OCI-LY1 (cell line): ENCODE measurements at regions not wholly inside any gene's neighbourhood (a gene's known extent, or its start where the extent isn't known, plus 50 kb on each side); places are given as distances from the start of the nearest gene placed in this dataset.

Source experiments
- H2AFZ ChIP-seq: fragments of 200-600 bp; sonication (generic), shearing (Covaris generic); 2 replicates; pipeline ENCODE4 v1.6.0; 2014; ENCODE audit warnings: antibody characterized with exemption, mild to moderate bottlenecking, low read length
- H3F3A ChIP-seq: fragments of 200-600 bp; sonication (generic), shearing (Covaris generic); 2 replicates; pipeline ENCODE4 v1.6.0; 2014; ENCODE audit warnings: mild to moderate bottlenecking, antibody characterized with exemption, low read length, moderate library complexity; ENCODE audit not compliant: insufficient read depth
- H3K27ac ChIP-seq: fragments of 200-600 bp; sonication (generic); 2 replicates; pipeline ENCODE4 v1.5.1; 2014; ENCODE audit warnings: low read length, mixed run types, mild to moderate bottlenecking, low read depth; ENCODE audit not compliant: poor library complexity, severe bottlenecking
- H3K27me3 ChIP-seq: fragments of 200-600 bp; sonication (generic); 2 replicates; pipeline ENCODE4 v1.6.0; 2014; ENCODE audit warnings: antibody characterized with exemption, mild to moderate bottlenecking, low read length, moderate library complexity; ENCODE audit not compliant: insufficient read depth
- H3K36me3 ChIP-seq: fragments of 200-600 bp; sonication (generic); 2 replicates; pipeline ENCODE4 v1.6.1; 2014; ENCODE audit warnings: mild to moderate bottlenecking, antibody characterized with exemption, low read length, moderate library complexity, mixed read lengths; ENCODE audit not compliant: insufficient read depth
- H3K4me1 ChIP-seq: fragments of 200-600 bp; sonication (generic); 2 replicates; pipeline ENCODE4 v1.5.1; 2014; ENCODE audit warnings: mild to moderate bottlenecking, low read length, moderate library complexity; ENCODE audit not compliant: insufficient read depth, severe bottlenecking
- H3K4me2 ChIP-seq: fragments of 200-600 bp; sonication (generic), shearing (Covaris generic); 2 replicates; pipeline ENCODE4 v1.6.1; 2014; ENCODE audit warnings: low read length
- H3K4me3 ChIP-seq: fragments of 200-600 bp; sonication (generic); 2 replicates; pipeline ENCODE4 v1.5.1; 2014; ENCODE audit warnings: low read length, low read depth, mild to moderate bottlenecking, mixed read lengths; ENCODE audit not compliant: poor library complexity, severe bottlenecking
- H3K79me2 ChIP-seq: fragments of 200-600 bp; shearing (Covaris generic); 2 replicates; pipeline ENCODE4 v1.6.1; 2016; ENCODE audit warnings: mixed run types, low read length, mixed read lengths; ENCODE audit not compliant: insufficient read depth
- H3K9ac ChIP-seq: fragments of 200-600 bp; sonication (generic), shearing (Covaris generic); 2 replicates; pipeline ENCODE4 v1.6.1; 2014; ENCODE audit warnings: mild to moderate bottlenecking, low read length, mixed read lengths
- H3K9me2 ChIP-seq: fragments of 200-600 bp; sonication (generic), shearing (Covaris generic); 2 replicates; pipeline ENCODE4 v1.6.1; 2014; ENCODE audit warnings: low read depth, mild to moderate bottlenecking, low read length, mixed read lengths
- H3K9me3 ChIP-seq: fragments of 200-600 bp; shearing (Covaris generic); 2 replicates; pipeline ENCODE4 v1.6.1; 2014; ENCODE audit warnings: low read length, mixed read lengths
- H4K20me1 ChIP-seq: fragments of 200-600 bp; sonication (generic), shearing (Covaris generic); 2 replicates; pipeline ENCODE4 v1.6.0; 2016; ENCODE audit warnings: mild to moderate bottlenecking, low read length; ENCODE audit not compliant: insufficient read depth
- EZH2 ChIP-seq: fragments of 200-600 bp; sonication (generic), shearing (Covaris generic); IDR thresholded peaks from 2 replicates; pipeline ENCODE4 v1.8.0; 2017; ENCODE audit warnings: borderline replicate concordance, mixed run types, mild to moderate bottlenecking, antibody characterized with exemption, low read length, moderate library complexity, mixed read lengths
- TF ChIP-seq, protein P1 (sequence below): fragments of 200-600 bp; sonication (generic), shearing (Covaris generic); IDR thresholded peaks from 2 replicates; pipeline ENCODE4 v1.5.1; 2017; ENCODE audit warnings: mild to moderate bottlenecking, antibody characterized with exemption, low read length, moderate library complexity, mixed read lengths

DNA sequence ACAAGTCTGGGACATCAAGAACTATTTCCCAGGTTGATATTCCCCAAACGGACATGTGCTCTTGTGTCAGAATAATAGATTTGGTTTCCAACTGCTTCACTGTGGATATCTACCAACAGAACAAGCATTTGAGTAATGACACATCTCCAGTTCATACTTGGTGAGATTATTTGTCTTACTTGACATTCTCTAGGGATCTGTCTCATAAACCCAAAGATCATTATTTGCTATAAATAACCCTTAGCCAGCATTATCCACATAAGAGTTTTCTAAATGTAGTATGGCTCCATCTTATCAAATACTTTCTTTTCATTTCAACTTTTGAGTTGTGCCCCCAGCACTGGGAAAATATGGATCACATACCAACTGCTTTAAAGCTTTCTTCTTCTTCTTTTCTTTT, 1063.9 kb upstream of the CDH18 start:
- no peaks in the 10 kb centered on the region for H3K9me3 ChIP-seq
- H3K36me3 ChIP-seq, result no peaks in the 10 kb centered on the region
- no peaks in the 10 kb centered on the region for H3K79me2 ChIP-seq
- no peak overlapping the region for H3K27ac ChIP-seq
- H3K27me3 ChIP-seq, result no peaks in the 10 kb centered on the region
- no peak overlapping the region for H3K4me2 ChIP-seq
- H3K4me1 ChIP-seq, result peaks cover 6% of the 10 kb centered on the region
- H3K9me2 ChIP-seq, result no peaks in the 10 kb centered on the region
- TF ChIP-seq EZH2, result no peak
- TF ChIP-seq, protein P1, sequence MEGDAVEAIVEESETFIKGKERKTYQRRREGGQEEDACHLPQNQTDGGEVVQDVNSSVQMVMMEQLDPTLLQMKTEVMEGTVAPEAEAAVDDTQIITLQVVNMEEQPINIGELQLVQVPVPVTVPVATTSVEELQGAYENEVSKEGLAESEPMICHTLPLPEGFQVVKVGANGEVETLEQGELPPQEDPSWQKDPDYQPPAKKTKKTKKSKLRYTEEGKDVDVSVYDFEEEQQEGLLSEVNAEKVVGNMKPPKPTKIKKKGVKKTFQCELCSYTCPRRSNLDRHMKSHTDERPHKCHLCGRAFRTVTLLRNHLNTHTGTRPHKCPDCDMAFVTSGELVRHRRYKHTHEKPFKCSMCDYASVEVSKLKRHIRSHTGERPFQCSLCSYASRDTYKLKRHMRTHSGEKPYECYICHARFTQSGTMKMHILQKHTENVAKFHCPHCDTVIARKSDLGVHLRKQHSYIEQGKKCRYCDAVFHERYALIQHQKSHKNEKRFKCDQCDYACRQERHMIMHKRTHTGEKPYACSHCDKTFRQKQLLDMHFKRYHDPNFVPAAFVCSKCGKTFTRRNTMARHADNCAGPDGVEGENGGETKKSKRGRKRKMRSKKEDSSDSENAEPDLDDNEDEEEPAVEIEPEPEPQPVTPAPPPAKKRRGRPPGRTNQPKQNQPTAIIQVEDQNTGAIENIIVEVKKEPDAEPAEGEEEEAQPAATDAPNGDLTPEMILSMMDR, result no peak
- H3K9ac ChIP-seq, result no peak overlapping the region
- no peak overlapping the region for H3K4me3 ChIP-seq
- H3F3A ChIP-seq, result no peaks in the 10 kb centered on the region
- H2AFZ ChIP-seq, result no peak overlapping the region
- no peaks in the 10 kb centered on the region for H4K20me1 ChIP-seq

DNA sequence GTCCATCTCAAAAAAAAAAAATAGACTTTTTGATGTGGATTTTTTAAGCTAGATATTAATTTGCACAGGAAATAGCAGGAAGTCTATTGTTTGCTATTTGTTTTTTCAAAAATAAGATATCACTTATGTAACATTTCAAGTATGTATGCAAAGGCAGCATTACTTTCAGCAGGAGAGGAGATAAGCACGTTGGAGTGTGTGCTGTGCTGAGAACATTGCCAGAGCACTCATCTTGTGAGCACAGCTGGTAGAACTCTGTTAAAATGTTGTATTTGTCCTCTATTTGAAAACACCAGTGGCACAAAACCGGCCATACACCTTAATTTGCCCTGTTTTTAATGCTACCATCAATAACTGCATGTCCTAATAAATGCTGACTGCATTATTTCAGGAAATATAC, 1061.9 kb upstream of the CDH18 start:
- no peaks in the 10 kb centered on the region for H3K36me3 ChIP-seq
- H3K27ac ChIP-seq, result no peak overlapping the region
- H3K4me1 ChIP-seq, result peaks cover 6% of the 10 kb centered on the region
- H3K4me2 ChIP-seq, result no peak overlapping the region
- no peaks in the 10 kb centered on the region for H3K27me3 ChIP-seq
- no peaks in the 10 kb centered on the region for H3K9me3 ChIP-seq
- no peaks in the 10 kb centered on the region for H4K20me1 ChIP-seq
- H2AFZ ChIP-seq, result no peak overlapping the region
- H3F3A ChIP-seq, result no peaks in the 10 kb centered on the region
- H3K4me3 ChIP-seq, result no peak overlapping the region
- no peak overlapping the region for H3K9ac ChIP-seq
- H3K79me2 ChIP-seq, result no peaks in the 10 kb centered on the region
- H3K9me2 ChIP-seq, result no peaks in the 10 kb centered on the region
- TF ChIP-seq EZH2, result no peak
- TF ChIP-seq, protein P1, result no peak

DNA sequence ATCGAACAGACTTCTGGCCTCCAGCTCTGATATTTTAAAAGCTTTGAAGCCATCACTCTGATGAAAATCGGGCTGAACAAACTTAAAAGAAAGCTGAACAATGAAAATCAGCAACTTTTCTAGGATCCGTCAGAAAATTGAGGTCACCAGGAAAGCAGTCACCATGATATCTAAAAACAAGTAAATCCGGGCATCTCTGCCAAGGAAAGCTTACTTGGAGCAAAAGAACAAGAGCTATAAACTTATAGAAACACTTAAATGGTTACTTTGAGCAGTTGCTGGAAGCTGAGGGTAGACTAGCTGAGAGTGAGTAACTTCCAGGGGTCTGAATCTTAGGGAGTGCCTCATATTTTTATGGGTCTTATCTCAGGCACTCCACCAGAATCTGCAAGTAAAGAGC, 1043.0 kb upstream of the CDH18 start:
- Histone ChIP-seq H3K4me3 (no peak overlapping the region), H3K9me3 (no peaks in the 10 kb centered on the region), H3K4me1 (no peaks in the 10 kb centered on the region), H3K27me3 (no peaks in the 10 kb centered on the region), H3F3A (no peaks in the 10 kb centered on the region), H3K9ac (no peak overlapping the region), H3K9me2 (no peaks in the 10 kb centered on the region), H3K79me2 (no peaks in the 10 kb centered on the region), H3K36me3 (no peaks in the 10 kb centered on the region), H3K27ac (no peak overlapping the region), H2AFZ (no peak overlapping the region), H3K4me2 (no peak overlapping the region), H4K20me1 (no peaks in the 10 kb centered on the region)
- TF ChIP-seq EZH2, result no peak
- TF ChIP-seq, protein P1, result no peak
